Activated B cell treated with CpG ODN at 0.5 μM for 24 hours (primary cell): ENCODE measurements at regions not wholly inside any gene's neighbourhood (a gene's known extent, or its start where the extent isn't known, plus 50 kb on each side); places are given as distances from the start of the nearest gene placed in this dataset.
"Not testable (repeated sequence)": the region's sequence is repeated elsewhere in the genome, so short reads cannot be mapped to it uniquely, and the experiment has no call there.

Experiments used
- ATAC-seq: fragments of 200-7000 bp; cut with Tn5 transposase; one replicate; pipeline ENCODE4 v1.10.0; 2021; ENCODE audit warnings: low read depth, mild to moderate bottlenecking, moderate library complexity
- CTCF ChIA-PET: fragments of 350-600 bp; sonication (Branson Sonifier 250); formaldehyde crosslinking; loops from one replicate; lab custom pipeline; 2021; ENCODE audit warnings: antibody characterized with exemption; lab: Charles Lee
- POLR2A ChIA-PET: fragments of 350-600 bp; sonication (Branson Sonifier 250); formaldehyde crosslinking; loops from one replicate; lab custom pipeline; 2021; ENCODE audit warnings: antibody characterized with exemption; lab: Charles Lee
- DNase-seq: peaks from one replicate; pipeline ENCODE4 v3.0.0; 2022
- H3K27ac Mint-ChIP-seq: one replicate; pipeline ENCODE4 v1.8.0; 2020; ENCODE audit warnings: mixed read lengths
- H3K27me3 Mint-ChIP-seq: one replicate; pipeline ENCODE4 v1.8.0; 2021; ENCODE audit warnings: mixed read lengths
- H3K36me3 Mint-ChIP-seq: one replicate; pipeline ENCODE4 v1.8.0; 2021; ENCODE audit warnings: low read depth, mixed read lengths
- H3K4me1 Mint-ChIP-seq: one replicate; pipeline ENCODE4 v1.8.0; 2021; ENCODE audit warnings: mixed read lengths
- H3K4me3 Mint-ChIP-seq: one replicate; pipeline ENCODE4 v1.8.0; 2020; ENCODE audit warnings: mild to moderate bottlenecking, mixed read lengths
- H3K9me3 Mint-ChIP-seq: one replicate; pipeline ENCODE4 v1.8.0; 2020; ENCODE audit warnings: mixed read lengths
- intact Hi-C: fragments of 100-400 bp; cut with micrococcal nuclease; formaldehyde crosslinking; loops from one replicate; pipeline ENCODE4 v1.15.1; 2024
- TF ChIP-seq, protein P1 (sequence below): fragments of 200-600 bp; IDR thresholded peaks from one replicate; pipeline ENCODE4 v1.8.0; 2022; ENCODE audit warnings: antibody characterized with exemption, mild to moderate bottlenecking

DNA sequence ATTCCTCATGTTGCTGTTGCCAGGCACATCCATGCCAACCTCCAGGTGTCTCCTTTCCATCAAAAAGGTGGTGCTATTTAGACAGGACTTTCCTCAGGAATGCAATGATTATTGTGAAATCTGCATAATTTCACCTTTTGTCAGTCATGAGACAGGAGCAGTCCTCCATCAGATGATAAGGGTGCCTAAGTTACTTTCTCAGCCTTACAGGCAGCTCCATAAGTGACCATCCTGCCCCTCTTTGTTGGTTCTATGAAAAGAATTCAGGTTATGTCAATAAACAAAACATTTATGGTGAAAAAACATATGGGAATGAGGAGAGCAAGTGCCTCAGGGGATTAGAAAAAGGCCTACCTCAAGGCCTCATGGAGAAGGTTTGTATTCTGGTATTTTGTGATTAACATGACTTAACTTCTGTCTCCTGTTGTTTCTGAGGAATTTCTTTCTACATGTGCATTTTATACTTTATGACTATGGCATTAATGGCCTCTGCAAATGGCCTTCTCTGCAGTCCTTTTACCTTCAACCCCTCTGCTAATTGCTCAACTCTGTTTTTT lies 110.3 kb upstream of the DIAPH3 start:
- Mint-ChIP-seq H3K9me3 (no peaks in the 10 kb centered on the region), H3K27ac (no peak overlapping the region), H3K4me1 (no peaks in the 10 kb centered on the region), H3K4me3 (no peak overlapping the region), H3K27me3 (no peaks in the 10 kb centered on the region), H3K36me3 (no peaks in the 10 kb centered on the region)
- ChIA-PET POLR2A (no interaction called here), CTCF (no interaction called here)
- TF ChIP-seq, protein P1, sequence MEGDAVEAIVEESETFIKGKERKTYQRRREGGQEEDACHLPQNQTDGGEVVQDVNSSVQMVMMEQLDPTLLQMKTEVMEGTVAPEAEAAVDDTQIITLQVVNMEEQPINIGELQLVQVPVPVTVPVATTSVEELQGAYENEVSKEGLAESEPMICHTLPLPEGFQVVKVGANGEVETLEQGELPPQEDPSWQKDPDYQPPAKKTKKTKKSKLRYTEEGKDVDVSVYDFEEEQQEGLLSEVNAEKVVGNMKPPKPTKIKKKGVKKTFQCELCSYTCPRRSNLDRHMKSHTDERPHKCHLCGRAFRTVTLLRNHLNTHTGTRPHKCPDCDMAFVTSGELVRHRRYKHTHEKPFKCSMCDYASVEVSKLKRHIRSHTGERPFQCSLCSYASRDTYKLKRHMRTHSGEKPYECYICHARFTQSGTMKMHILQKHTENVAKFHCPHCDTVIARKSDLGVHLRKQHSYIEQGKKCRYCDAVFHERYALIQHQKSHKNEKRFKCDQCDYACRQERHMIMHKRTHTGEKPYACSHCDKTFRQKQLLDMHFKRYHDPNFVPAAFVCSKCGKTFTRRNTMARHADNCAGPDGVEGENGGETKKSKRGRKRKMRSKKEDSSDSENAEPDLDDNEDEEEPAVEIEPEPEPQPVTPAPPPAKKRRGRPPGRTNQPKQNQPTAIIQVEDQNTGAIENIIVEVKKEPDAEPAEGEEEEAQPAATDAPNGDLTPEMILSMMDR, result no peak
- intact Hi-C loops, result no loop called here
- DNase-seq, result no peak
- no peak for ATAC-seq

DNA sequence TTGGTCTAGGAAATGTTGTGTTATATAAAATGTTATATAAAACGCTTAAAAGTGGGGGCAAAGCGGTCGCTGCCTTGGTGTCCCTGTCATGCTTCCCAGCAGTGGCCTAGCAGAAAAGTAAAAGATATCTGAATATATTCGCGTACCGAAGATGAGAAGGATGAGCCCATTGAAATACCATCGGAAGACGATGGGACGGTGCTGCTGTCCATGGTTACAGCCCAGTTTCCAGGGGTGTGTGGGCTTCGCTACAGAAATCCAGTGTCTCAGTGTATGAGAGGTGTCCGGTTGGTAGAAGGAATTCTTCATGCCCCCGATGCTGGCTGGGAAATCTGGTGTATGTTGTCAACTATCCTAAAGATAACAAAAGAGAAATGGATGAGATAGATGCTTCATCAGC lies 110.9 kb upstream of the DIAPH3 start:
- Mint-ChIP-seq H3K36me3 (no peaks in the 10 kb centered on the region), H3K9me3 (no peaks in the 10 kb centered on the region), H3K4me3 (no peak overlapping the region), H3K27ac (no peak overlapping the region), H3K27me3 (no peaks in the 10 kb centered on the region), H3K4me1 (no peaks in the 10 kb centered on the region)
- ChIA-PET CTCF (no interaction called here), POLR2A (no interaction called here)
- ATAC-seq (no peak), DNase-seq (no peak)
- TF ChIP-seq, protein P1, result no peak
- intact Hi-C loops, result no loop called here

DNA sequence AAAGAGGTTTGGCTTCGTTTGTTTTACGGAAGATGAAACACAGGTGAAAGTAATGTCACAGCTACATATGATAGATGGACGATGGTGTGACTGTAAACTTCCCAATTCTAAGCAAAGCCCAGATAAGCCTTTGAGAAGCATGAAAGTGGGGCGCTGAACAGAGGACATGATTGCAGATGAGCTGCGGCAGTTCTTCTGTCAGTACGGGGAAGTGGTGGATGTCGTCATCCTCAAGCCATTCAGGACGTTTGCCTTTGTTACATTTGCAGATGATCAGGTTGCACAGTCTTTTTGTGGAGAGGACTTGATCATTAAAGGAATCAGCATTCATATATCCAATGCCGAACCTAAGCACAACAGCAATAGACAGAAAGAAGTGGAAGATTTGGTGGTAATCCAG lies 111.5 kb upstream of the DIAPH3 start:
- TF ChIP-seq, protein P1, result no peak
- POLR2A ChIA-PET, result no interaction called here
- CTCF ChIA-PET, result no interaction called here
- DNase-seq (no peak), ATAC-seq (no peak)
- peaks cover under 1% of the 10 kb centered on the region for H3K27me3 Mint-ChIP-seq
- no peaks in the 10 kb centered on the region for H3K9me3 Mint-ChIP-seq
- no peaks in the 10 kb centered on the region for H3K36me3 Mint-ChIP-seq
- no peaks in the 10 kb centered on the region for H3K4me1 Mint-ChIP-seq
- intact Hi-C loops, result no loop called here
- H3K4me3 Mint-ChIP-seq, result no peak overlapping the region
- no peak overlapping the region for H3K27ac Mint-ChIP-seq

DNA sequence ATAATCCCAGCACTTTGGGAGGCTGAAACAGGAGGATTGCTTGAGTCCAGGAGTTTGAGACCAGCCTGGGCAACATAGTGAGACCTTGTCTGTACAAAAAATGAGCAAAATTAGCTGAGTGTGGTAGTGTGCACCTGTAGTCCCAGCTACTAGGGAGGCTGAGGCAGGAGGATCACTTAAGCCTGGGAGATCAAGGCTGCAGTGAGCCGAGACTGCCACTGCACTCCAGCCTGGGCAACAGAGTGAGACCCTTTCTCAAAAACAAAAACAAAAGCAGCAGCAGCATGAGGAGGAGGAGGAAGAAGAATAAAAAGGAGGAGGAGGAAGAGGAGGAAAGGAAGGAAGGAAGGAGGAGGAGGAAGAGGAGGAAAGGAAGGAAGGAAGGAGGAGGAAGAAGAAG lies 116.5 kb upstream of the TDRD3 start:
- H3K4me1 Mint-ChIP-seq, intact Hi-C loops, CTCF ChIA-PET, ATAC-seq, H3K27ac Mint-ChIP-seq, H3K4me3 Mint-ChIP-seq, DNase-seq, POLR2A ChIA-PET, H3K36me3 Mint-ChIP-seq, H3K9me3 Mint-ChIP-seq: not testable (repeated sequence)
- peaks cover 11% of the 10 kb centered on the region for H3K27me3 Mint-ChIP-seq

DNA sequence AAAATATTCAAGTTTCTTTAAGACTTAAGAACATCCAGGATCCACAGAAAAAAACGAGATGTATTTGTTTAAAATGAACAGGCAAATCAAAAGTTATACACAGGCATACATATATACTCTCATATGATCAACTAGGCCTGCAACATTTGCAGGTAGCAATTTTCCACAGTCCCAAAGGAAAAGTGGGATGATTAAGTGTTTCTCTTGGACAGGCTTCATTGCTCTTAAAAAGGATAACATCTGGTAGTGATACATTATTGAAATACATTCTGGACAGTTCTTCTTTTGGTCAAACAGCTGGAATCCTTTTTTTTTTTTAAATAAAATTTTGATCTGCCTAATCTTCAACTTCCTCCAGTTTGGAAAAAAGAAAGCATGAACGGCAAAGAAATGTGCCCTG lies 114.8 kb upstream of the TDRD3 start:
- Mint-ChIP-seq H3K4me1 (no peaks in the 10 kb centered on the region), H3K27me3 (peaks cover 11% of the 10 kb centered on the region), H3K36me3 (no peaks in the 10 kb centered on the region), H3K27ac (no peak overlapping the region), H3K4me3 (no peak overlapping the region), H3K9me3 (no peaks in the 10 kb centered on the region)
- no peak for DNase-seq
- ATAC-seq, result no peak
- TF ChIP-seq, protein P1, result no peak
- ChIA-PET POLR2A (no interaction called here), CTCF (no interaction called here)
- intact Hi-C loops, result no loop called here

DNA sequence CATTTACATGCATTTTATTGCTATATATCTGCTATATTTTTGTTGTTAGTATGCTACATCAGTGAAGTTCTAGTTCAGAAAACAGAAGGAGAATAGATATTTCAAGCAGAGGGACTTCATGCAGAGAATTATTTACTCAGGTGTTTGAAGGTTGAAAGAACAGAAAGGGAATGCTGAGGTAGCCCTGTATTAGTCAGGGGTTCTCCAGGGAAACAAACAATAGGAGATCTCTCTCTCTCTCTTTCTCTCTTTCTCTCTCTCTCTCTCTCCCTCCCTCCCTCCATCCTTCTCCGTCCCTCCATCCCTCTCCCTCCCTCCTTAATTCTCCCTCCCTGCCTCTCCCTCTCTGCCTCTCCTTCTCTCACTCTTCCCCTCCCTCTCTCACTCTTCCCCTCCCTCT lies 114.3 kb upstream of the TDRD3 start:
- H3K27me3 Mint-ChIP-seq, result peaks cover 11% of the 10 kb centered on the region
- no peak for ATAC-seq
- ChIA-PET POLR2A (no interaction called here), CTCF (no interaction called here)
- DNase-seq, result no peak
- no peaks in the 10 kb centered on the region for H3K4me1 Mint-ChIP-seq
- no peaks in the 10 kb centered on the region for H3K36me3 Mint-ChIP-seq
- TF ChIP-seq, protein P1, result no peak
- H3K27ac Mint-ChIP-seq, result no peak overlapping the region
- no peaks in the 10 kb centered on the region for H3K9me3 Mint-ChIP-seq
- intact Hi-C loops, result no loop called here
- H3K4me3 Mint-ChIP-seq, result no peak overlapping the region
